ENCODE measurements at regions not wholly inside any gene's neighbourhood (a gene's known extent, or its start where the extent isn't known, plus 50 kb on each side); places are given as distances from the start of the nearest gene placed in this dataset.

- TF ChIP-seq CTCF (IDR thresholded peaks at IDR 0.05): no peak
- TF ChIP-seq POLR2A (IDR thresholded peaks at IDR 0.05): no peak
Observed at GRCh38 chr3:63228087-63228486, 50.0 kb upstream of the SYNPR start.

All from heart left ventricle (tissue), 13 donors.